H9 (cell line): ENCODE measurements at regions not wholly inside any gene's neighbourhood (a gene's known extent, or its start where the extent isn't known, plus 50 kb on each side); places are given as distances from the start of the nearest gene placed in this dataset.

Source experiments
- DNase-seq: peaks from one replicate; pipeline ENCODE4 v3.0.0-alpha.2; 2017
- H2AFZ ChIP-seq: one replicate; pipeline ENCODE4 v1.6.1; 2013; ENCODE audit warnings: mild to moderate bottlenecking, low read length, control low read depth, moderate library complexity
- H2AK5ac ChIP-seq: 2 replicates; pipeline ENCODE4 v1.6.1; 2013; ENCODE audit warnings: low read length, control low read depth, mixed read lengths; ENCODE audit not compliant: insufficient read length
- H2BK120ac ChIP-seq: one replicate; pipeline ENCODE4 v1.6.1; 2013; ENCODE audit warnings: low read depth, mild to moderate bottlenecking, low read length, control low read depth, inconsistent platforms; ENCODE audit not compliant: poor library complexity, severe bottlenecking
- H2BK12ac ChIP-seq: 2 replicates; pipeline ENCODE4 v1.6.1; 2013; ENCODE audit warnings: low read length, control low read depth, mixed read lengths, low read depth; ENCODE audit not compliant: insufficient read length
- H2BK15ac ChIP-seq: 2 replicates; pipeline ENCODE4 v1.6.1; 2013; ENCODE audit warnings: low read depth, low read length, control low read depth
- H2BK20ac ChIP-seq: one replicate; pipeline ENCODE4 v1.6.1; 2013; ENCODE audit warnings: low read depth, mild to moderate bottlenecking, low read length, control low read depth, inconsistent platforms; ENCODE audit not compliant: poor library complexity, severe bottlenecking
- H2BK5ac ChIP-seq: 2 replicates; pipeline ENCODE4 v1.6.1; 2013; ENCODE audit warnings: low read length, control low read depth, mixed read lengths; ENCODE audit not compliant: insufficient read length
- H3K14ac ChIP-seq: 2 replicates; pipeline ENCODE4 v1.6.1; 2013; ENCODE audit warnings: low read length, control low read depth; ENCODE audit not compliant: insufficient read depth
- H3K18ac ChIP-seq: 2 replicates; pipeline ENCODE4 v1.6.1; 2013; ENCODE audit warnings: low read depth, mild to moderate bottlenecking, mixed read lengths, low read length, control low read depth; ENCODE audit not compliant: insufficient read length
- H3K23ac ChIP-seq: 2 replicates; pipeline ENCODE4 v1.6.1; 2013; ENCODE audit warnings: low read length, control low read depth, mixed read lengths, low read depth; ENCODE audit not compliant: insufficient read length
- H3K23me2 ChIP-seq: 2 replicates; pipeline ENCODE4 v1.6.1; 2013; ENCODE audit warnings: low read depth, mild to moderate bottlenecking, mixed read lengths, low read length, control low read depth; ENCODE audit not compliant: insufficient read length, poor library complexity, severe bottlenecking
- H3K27ac ChIP-seq: 2 replicates; pipeline ENCODE4 v1.5.1; 2013; ENCODE audit warnings: low read length, control low read depth, mixed read lengths, low read depth; ENCODE audit not compliant: insufficient read length
- H3K27me3 ChIP-seq: 2 replicates; pipeline ENCODE4 v1.6.1; 2013; ENCODE audit warnings: low read length, control low read depth, inconsistent platforms; ENCODE audit not compliant: insufficient read depth
- H3K4ac ChIP-seq: 2 replicates; pipeline ENCODE4 v1.6.1; 2013; ENCODE audit warnings: low read depth, mild to moderate bottlenecking, control low read depth, inconsistent platforms, low read length, moderate library complexity
- H3K4me1 ChIP-seq: 2 replicates; pipeline ENCODE4 v1.6.1; 2013; ENCODE audit warnings: low read length, control low read depth, inconsistent platforms; ENCODE audit not compliant: insufficient read depth
- H3K4me2 ChIP-seq: 2 replicates; pipeline ENCODE4 v1.6.1; 2013; ENCODE audit warnings: low read length, control low read depth, mixed read lengths; ENCODE audit not compliant: insufficient read length, insufficient read depth
- H3K56ac ChIP-seq: 2 replicates; pipeline ENCODE4 v1.6.1; 2013; ENCODE audit warnings: low read depth, mild to moderate bottlenecking, mixed read lengths, low read length, control low read depth; ENCODE audit not compliant: insufficient read length
- H3K79me1 ChIP-seq: 2 replicates; pipeline ENCODE4 v1.6.1; 2013; ENCODE audit warnings: low read depth, mild to moderate bottlenecking, moderate library complexity, low read length, control low read depth, inconsistent platforms; ENCODE audit not compliant: insufficient read depth, poor library complexity, severe bottlenecking
- H3K79me2 ChIP-seq: 2 replicates; pipeline ENCODE4 v1.6.1; 2013; ENCODE audit warnings: low read length, control low read depth, inconsistent platforms; ENCODE audit not compliant: insufficient read depth
- H3K9ac ChIP-seq: 2 replicates; pipeline ENCODE4 v1.6.1; 2013; ENCODE audit warnings: low read length, control low read depth, mixed read lengths; ENCODE audit not compliant: insufficient read length; ENCODE audit errors: extremely low read depth
- H3K9me3 ChIP-seq: one replicate; pipeline ENCODE4 v1.6.1; 2013; ENCODE audit warnings: low read depth, low read length, inconsistent platforms; ENCODE audit not compliant: control insufficient read depth
- H3T11ph ChIP-seq: one replicate; pipeline ENCODE4 v1.6.1; 2013; ENCODE audit warnings: mild to moderate bottlenecking, low read length, control low read depth, inconsistent platforms
- H4K20me1 ChIP-seq: one replicate; pipeline ENCODE4 v1.6.1; 2013; ENCODE audit not compliant: control insufficient read depth, insufficient read length, insufficient read depth
- H4K5ac ChIP-seq: 2 replicates; pipeline ENCODE4 v1.6.1; 2013; ENCODE audit warnings: low read depth, mild to moderate bottlenecking, mixed read lengths, low read length, control low read depth; ENCODE audit not compliant: insufficient read length
- H4K8ac ChIP-seq: replicated peaks from 2 replicates; pipeline ENCODE4 v1.6.1; 2013; ENCODE audit warnings: low read length, control low read depth, mixed read lengths, low read depth; ENCODE audit not compliant: insufficient read length
- H4K91ac ChIP-seq: 2 replicates; pipeline ENCODE4 v1.6.1; 2013; ENCODE audit warnings: low read depth, mild to moderate bottlenecking, moderate library complexity, mixed read lengths, low read length, control low read depth; ENCODE audit not compliant: insufficient read length
- H3K27ac Mint-ChIP-seq, 3 experiments: 2 replicates in 2 of 3; 3 replicates in 1 of 3; pipeline ENCODE4 v1.8.0; 2020 to 2021; ENCODE audit warnings: mixed read lengths in 3 of 3, mild to moderate bottlenecking in 1 of 3, moderate library complexity in 1 of 3
- H3K27me3 Mint-ChIP-seq: 2 replicates; pipeline ENCODE4 v1.8.0; 2021; ENCODE audit warnings: low read depth, mild to moderate bottlenecking, moderate library complexity, mixed read lengths
- H3K36me3 Mint-ChIP-seq, 3 experiments: 2 replicates in 2 of 3; 3 replicates in 1 of 3; pipeline ENCODE4 v1.8.0; 2020 to 2021; ENCODE audit warnings: low read depth in 3 of 3, mixed read lengths in 3 of 3; ENCODE audit not compliant: insufficient read depth in 1 of 3
- H3K4me1 Mint-ChIP-seq, 2 experiments: 2 replicates each; pipeline ENCODE4 v1.8.0; 2020; ENCODE audit warnings: mixed read lengths in 2 of 2
- H3K4me3 Mint-ChIP-seq, 2 experiments: 2 replicates in 1 of 2; 3 replicates in 1 of 2; pipeline ENCODE4 v1.8.0; 2020 to 2021; ENCODE audit warnings: mild to moderate bottlenecking in 2 of 2, mixed read lengths in 2 of 2, moderate library complexity in 1 of 2
- H3K9me3 Mint-ChIP-seq, 2 experiments: 2 replicates in 1 of 2; 3 replicates in 1 of 2; pipeline ENCODE4 v1.8.0; 2020; ENCODE audit warnings: mild to moderate bottlenecking in 2 of 2, mixed read lengths in 2 of 2, moderate library complexity in 1 of 2
- WGBS: extraction: QIAGEN DNeasy Blood & Tissue Kit; methylation state at CpG from one replicate; pipeline ENCODE4 v1.1.7; 2013; ENCODE audit warnings: missing lambda C conversion rate, low lambda C conversion rate, mixed read lengths; ENCODE audit not compliant: insufficient read length; ENCODE audit errors: extremely low coverage; 5-methylcytosine and 5-hydroxymethylcytosine counted together
- TF ChIP-seq, protein P1 (sequence below): fragments of 200-600 bp; sonication (generic); conservative IDR thresholded peaks from 3 replicates; pipeline ENCODE4 v1.8.0; 2021; ENCODE audit warnings: antibody characterized with exemption, mild to moderate bottlenecking

DNA sequence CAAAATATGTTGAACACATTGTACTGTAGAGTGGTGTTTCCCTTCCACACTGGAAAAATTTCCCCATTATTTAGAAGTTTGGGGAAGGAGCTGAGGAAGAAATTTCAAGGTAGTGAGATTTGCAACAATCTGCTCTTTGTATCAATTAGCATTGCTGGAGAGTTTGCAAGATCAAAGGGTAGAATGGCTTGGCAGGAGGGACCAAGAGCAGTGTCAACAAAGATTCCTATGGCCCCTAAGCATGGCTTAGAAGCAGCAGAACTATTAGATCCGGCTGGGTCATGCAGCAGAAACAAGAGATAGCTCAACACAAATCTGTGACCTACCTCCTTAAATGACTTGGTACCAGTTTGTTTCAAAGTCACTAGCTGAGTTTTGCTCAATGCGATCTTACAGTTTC, 175.0 kb downstream of the C3orf38 start:
- Mint-ChIP-seq H3K4me1 (peaks cover 5 to 7% of the 10 kb centered on the region in 2 experiments; a peak in 3 of 4 replicates), H3K9me3 (no peaks in the 10 kb centered on the region), H3K27ac (no peak overlapping the region), H3K4me3 (no peak overlapping the region), H3K27me3 (no peaks in the 10 kb centered on the region; the same call in 1 of the 2 replicates), H3K36me3 (no peaks in the 10 kb centered on the region)
- TF ChIP-seq, protein P1, sequence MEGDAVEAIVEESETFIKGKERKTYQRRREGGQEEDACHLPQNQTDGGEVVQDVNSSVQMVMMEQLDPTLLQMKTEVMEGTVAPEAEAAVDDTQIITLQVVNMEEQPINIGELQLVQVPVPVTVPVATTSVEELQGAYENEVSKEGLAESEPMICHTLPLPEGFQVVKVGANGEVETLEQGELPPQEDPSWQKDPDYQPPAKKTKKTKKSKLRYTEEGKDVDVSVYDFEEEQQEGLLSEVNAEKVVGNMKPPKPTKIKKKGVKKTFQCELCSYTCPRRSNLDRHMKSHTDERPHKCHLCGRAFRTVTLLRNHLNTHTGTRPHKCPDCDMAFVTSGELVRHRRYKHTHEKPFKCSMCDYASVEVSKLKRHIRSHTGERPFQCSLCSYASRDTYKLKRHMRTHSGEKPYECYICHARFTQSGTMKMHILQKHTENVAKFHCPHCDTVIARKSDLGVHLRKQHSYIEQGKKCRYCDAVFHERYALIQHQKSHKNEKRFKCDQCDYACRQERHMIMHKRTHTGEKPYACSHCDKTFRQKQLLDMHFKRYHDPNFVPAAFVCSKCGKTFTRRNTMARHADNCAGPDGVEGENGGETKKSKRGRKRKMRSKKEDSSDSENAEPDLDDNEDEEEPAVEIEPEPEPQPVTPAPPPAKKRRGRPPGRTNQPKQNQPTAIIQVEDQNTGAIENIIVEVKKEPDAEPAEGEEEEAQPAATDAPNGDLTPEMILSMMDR: no peak
- no CpG with 5 or more reads among the region's 2 CpGs for WGBS
- H3K79me1 ChIP-seq: no peaks in the 10 kb centered on the region
- no peak overlapping the region for H2BK5ac ChIP-seq
- 0 out of 2 replicates have a peak, but pooled peaks cover 2% of the 10 kb centered on the region for H3K4me1 ChIP-seq
- no peak overlapping the region for H3K56ac ChIP-seq
- H3K27me3 ChIP-seq: no peaks in the 10 kb centered on the region
- H2BK20ac ChIP-seq: no peak overlapping the region
- H3K4ac ChIP-seq: no peak overlapping the region
- H4K91ac ChIP-seq: no peak overlapping the region
- no peak overlapping the region for H2BK12ac ChIP-seq
- no peaks in the 10 kb centered on the region for H3K9me3 ChIP-seq
- DNase-seq: no peak
- no peak overlapping the region for H3K18ac ChIP-seq
- no peak overlapping the region for H4K8ac ChIP-seq
- no peaks in the 10 kb centered on the region for H3K23me2 ChIP-seq
- no peak overlapping the region for H4K5ac ChIP-seq
- H2BK15ac ChIP-seq: no peak overlapping the region
- H4K20me1 ChIP-seq: no peaks in the 10 kb centered on the region
- H3K9ac ChIP-seq: no peak overlapping the region
- no peak overlapping the region for H2BK120ac ChIP-seq
- H2AK5ac ChIP-seq: no peak overlapping the region
- no peak overlapping the region for H3T11ph ChIP-seq
- H3K14ac ChIP-seq: no peak overlapping the region
- no peak overlapping the region for H3K27ac ChIP-seq
- no peak overlapping the region for H2AFZ ChIP-seq
- no peak overlapping the region for H3K4me2 ChIP-seq
- no peaks in the 10 kb centered on the region for H3K79me2 ChIP-seq
- H3K23ac ChIP-seq: no peak overlapping the region
